ENCODE measurements at regions not wholly inside any gene's neighbourhood (a gene's known extent, or its start where the extent isn't known, plus 50 kb on each side); places are given as distances from the start of the nearest gene placed in this dataset.

GRCh38 chr18:62648045-62648678, 67.2 kb upstream of the PHLPP1 start:
- TF ChIP-seq CTCF (conservative IDR thresholded peaks at IDR 0.05) (no peak), ZFX (IDR thresholded peaks at IDR 0.05) (no peak)
